ENCODE measurements at regions not wholly inside any gene's neighbourhood (a gene's known extent, or its start where the extent isn't known, plus 50 kb on each side); places are given as distances from the start of the nearest gene placed in this dataset.

- no peaks in the 10 kb centered on the region for H3K9me3 Mint-ChIP-seq
- no peak for ATAC-seq (ENCODE audit: low read depth)
- no peaks in the 10 kb centered on the region for H3K4me1 Mint-ChIP-seq
- TF ChIP-seq CTCF (IDR thresholded peaks at IDR 0.05), result no peak
- POLR2A ChIA-PET, result no interaction called here
- intact Hi-C loops (cut with micrococcal nuclease), result no loop called here
- no peak overlapping the region for H3K4me3 Mint-ChIP-seq
- no peaks in the 10 kb centered on the region for H3K27me3 Mint-ChIP-seq
- H3K36me3 Mint-ChIP-seq (ENCODE audit: low read depth), result no peaks in the 10 kb centered on the region
- H3K27ac Mint-ChIP-seq, result no peak overlapping the region
- CTCF ChIA-PET, result no interaction called here
- DNase-seq, result no peak
Observed at GRCh38 chr10:129350690-129351089, 116.4 kb upstream of the MGMT start.

- ATAC-seq (ENCODE audit: low read depth) (no peak), DNase-seq (no peak)
- ChIA-PET POLR2A (no interaction called here), CTCF (no interaction called here)
- intact Hi-C loops (cut with micrococcal nuclease), result no loop called here
- Mint-ChIP-seq H3K36me3 (ENCODE audit: low read depth) (no peaks in the 10 kb centered on the region), H3K4me3 (no peak overlapping the region), H3K27me3 (no peaks in the 10 kb centered on the region), H3K9me3 (peaks cover 8% of the 10 kb centered on the region), H3K4me1 (no peaks in the 10 kb centered on the region), H3K27ac (no peak overlapping the region)
- TF ChIP-seq CTCF (IDR thresholded peaks at IDR 0.05), result no peak
Observed at GRCh38 chr10:129353101-129353500, 113.9 kb upstream of the MGMT start.

- CTCF ChIA-PET, result no interaction called here
- POLR2A ChIA-PET, result no interaction called here
- H3K9me3 Mint-ChIP-seq, result peaks cover 8% of the 10 kb centered on the region
- no peak for DNase-seq
- ATAC-seq (ENCODE audit: low read depth), result no peak
- no peaks in the 10 kb centered on the region for H3K36me3 Mint-ChIP-seq (ENCODE audit: low read depth)
- intact Hi-C loops (cut with micrococcal nuclease), result no loop called here
- no peaks in the 10 kb centered on the region for H3K4me1 Mint-ChIP-seq
- TF ChIP-seq CTCF (IDR thresholded peaks at IDR 0.05), result no peak
- no peaks in the 10 kb centered on the region for H3K27me3 Mint-ChIP-seq
- H3K4me3 Mint-ChIP-seq, result no peak overlapping the region
- H3K27ac Mint-ChIP-seq, result no peak overlapping the region
Observed at GRCh38 chr10:129360046-129360445, 107.0 kb upstream of the MGMT start.

- POLR2A ChIA-PET, result no interaction called here
- CTCF ChIA-PET, result no interaction called here
- Mint-ChIP-seq H3K4me3 (no peak overlapping the region), H3K27me3 (no peaks in the 10 kb centered on the region), H3K36me3 (ENCODE audit: low read depth) (no peaks in the 10 kb centered on the region), H3K4me1 (no peaks in the 10 kb centered on the region), H3K9me3 (peaks cover 4% of the 10 kb centered on the region), H3K27ac (no peak overlapping the region)
- intact Hi-C loops (cut with micrococcal nuclease), result no loop called here
- TF ChIP-seq CTCF (IDR thresholded peaks at IDR 0.05), result no peak
- ATAC-seq (ENCODE audit: low read depth) (no peak), DNase-seq (no peak)
Observed at GRCh38 chr10:129361676-129362376, 105.2 kb upstream of the MGMT start.

GRCh38 chr10:129364949-129365348 is 102.1 kb upstream of the MGMT start:
- Mint-ChIP-seq H3K4me1 (no peaks in the 10 kb centered on the region), H3K4me3 (no peak overlapping the region), H3K27me3 (peaks cover 2% of the 10 kb centered on the region), H3K27ac (no peak overlapping the region), H3K36me3 (ENCODE audit: low read depth) (no peaks in the 10 kb centered on the region), H3K9me3 (no peaks in the 10 kb centered on the region)
- intact Hi-C loops (cut with micrococcal nuclease), result no loop called here
- ChIA-PET POLR2A (no interaction called here), CTCF (no interaction called here)
- TF ChIP-seq CTCF (IDR thresholded peaks at IDR 0.05), result no peak
- no peak for DNase-seq
- ATAC-seq (ENCODE audit: low read depth), result no peak
